Astrocyte of the cerebellum (primary cell): ENCODE measurements at regions not wholly inside any gene's neighbourhood (a gene's known extent, or its start where the extent isn't known, plus 50 kb on each side); places are given as distances from the start of the nearest gene placed in this dataset.
"Not testable (repeated sequence)": the region's sequence is repeated elsewhere in the genome, so short reads cannot be mapped to it uniquely, and the experiment has no call there.

Experiments
- DNase-seq: peaks from one replicate; pipeline ENCODE4 v3.0.0-alpha.2; 2011; ENCODE audit warnings: low read depth
- H3K4me3 ChIP-seq: 2 replicates; pipeline ENCODE4 v1.5.1; 2011; ENCODE audit warnings: mild to moderate bottlenecking, low read depth, low read length, moderate library complexity
- CTCF ChIP-seq: IDR thresholded peaks from 2 replicates; pipeline ENCODE4 v1.5.1; 2012; ENCODE audit warnings: low read length, low read depth, moderate library complexity, mild to moderate bottlenecking; ENCODE audit errors: missing control alignments
- in situ Hi-C: cut with HindIII; loops from 2 replicates; pipeline ENCODE4 v1.10.0; 2017; ENCODE audit warnings: low sequenced_read_pairs

GRCh38 chr2:198285216-198285615, 480.8 kb downstream of the PLCL1 start:
- in situ Hi-C loops, result no loop called here
- no peak overlapping the region for H3K4me3 ChIP-seq
- no peak for DNase-seq
- TF ChIP-seq CTCF, result no peak

- TF ChIP-seq CTCF, result no peak
- in situ Hi-C loops, result no loop called here
- H3K4me3 ChIP-seq, result no peak overlapping the region
- no peak for DNase-seq
These were observed 478.8 kb downstream of the PLCL1 start for GRCh38 chr2:198283146-198283545.

- no peak overlapping the region for H3K4me3 ChIP-seq
- in situ Hi-C loops, result no loop called here
- TF ChIP-seq CTCF, result no peak
- DNase-seq, result no peak
These were observed 477.7 kb downstream of the PLCL1 start for GRCh38 chr2:198282061-198282460.

- no peak for TF ChIP-seq CTCF
- DNase-seq, result no peak
- in situ Hi-C loops, result no loop called here
- no peak overlapping the region for H3K4me3 ChIP-seq
These were observed 475.8 kb downstream of the PLCL1 start for GRCh38 chr2:198280145-198280544.

GRCh38 chr2:198279026-198279425, 474.6 kb downstream of the PLCL1 start:
- no peak for DNase-seq
- no peak for TF ChIP-seq CTCF
- in situ Hi-C loops, result loop anchor here (10.0 kb wide), 1 partner anchor 64 kb away; no protein-coding TSS in a partner anchor
- H3K4me3 ChIP-seq, result no peak overlapping the region

GRCh38 chr2:198277181-198277580, 472.8 kb downstream of the PLCL1 start:
- no peak for TF ChIP-seq CTCF
- DNase-seq, result no peak
- H3K4me3 ChIP-seq, result no peak overlapping the region
- in situ Hi-C loops, result loop anchor here (10.0 kb wide), 1 partner anchor 62 kb away; no protein-coding TSS in a partner anchor

GRCh38 chr2:198273660-198274059, 469.3 kb downstream of the PLCL1 start:
- TF ChIP-seq CTCF, result no peak
- peak; percentile 6 for DNase-seq
- in situ Hi-C loops, result loop anchor here (5.0 to 10.0 kb wide), 2 partner anchors 59 to 276 kb away; no protein-coding TSS in a partner anchor

GRCh38 chr2:198270157-198270556, 465.8 kb downstream of the PLCL1 start:
- H3K4me3 ChIP-seq, result not testable (repeated sequence)
- in situ Hi-C loops, result loop anchor here (5.0 to 10.0 kb wide), 2 partner anchors 55 to 273 kb away; no protein-coding TSS in a partner anchor

More at GRCh38 chr2:198273660-198274059, 469.3 kb downstream of the PLCL1 start:
- no peak overlapping the region for H3K4me3 ChIP-seq

More at GRCh38 chr2:198270157-198270556, 465.8 kb downstream of the PLCL1 start:
- DNase-seq, result not testable (repeated sequence)
